NCI-H774 (cell line): ENCODE measurements at regions not wholly inside any gene's neighbourhood (a gene's known extent, or its start where the extent isn't known, plus 50 kb on each side); places are given as distances from the start of the nearest gene placed in this dataset.
A peak's percentile ranks its signal among the peaks of the same experiment; 100 is the strongest.
"Not testable (repeated sequence)": the region's sequence is repeated elsewhere in the genome, so short reads cannot be mapped to it uniquely, and the experiment has no call there.

Experiments
- DNase-seq: peaks from one replicate; lab custom pipeline; 2025; lab: John Stamatoyannopoulos, UW

- no peak for DNase-seq
Observed at GRCh38 chr10:45515630-45516029, 141.6 kb downstream of the ALOX5 start.

- peak; percentile 22 for DNase-seq
Observed at GRCh38 chr10:45514291-45515270, 140.6 kb downstream of the ALOX5 start.

GRCh38 chr10:45513551-45513950 lies 139.5 kb downstream of the ALOX5 start:
- DNase-seq, result no peak

- DNase-seq, result not testable (repeated sequence)
Observed at GRCh38 chr10:45511926-45512325, 137.9 kb downstream of the ALOX5 start.

GRCh38 chr10:45509491-45509890 lies 135.5 kb downstream of the ALOX5 start:
- DNase-seq, result no peak

GRCh38 chr10:45505311-45505710 lies 131.3 kb downstream of the ALOX5 start:
- DNase-seq, result no peak

GRCh38 chr10:45502458-45502857 lies 128.4 kb downstream of the ALOX5 start:
- DNase-seq, result no peak

- DNase-seq, result no peak
Observed at GRCh38 chr10:45501791-45502190, 127.8 kb downstream of the ALOX5 start.

- no peak for DNase-seq
Observed at GRCh38 chr10:45500798-45501197, 126.8 kb downstream of the ALOX5 start.

GRCh38 chr10:45500304-45500703 lies 126.3 kb downstream of the ALOX5 start:
- DNase-seq, result no peak

- DNase-seq, result no peak
Observed at GRCh38 chr10:45495438-45496152, 121.6 kb downstream of the ALOX5 start.
